Tibial nerve (tissue), 4 donors: ENCODE measurements at regions not wholly inside any gene's neighbourhood (a gene's known extent, or its start where the extent isn't known, plus 50 kb on each side); places are given as distances from the start of the nearest gene placed in this dataset.

Experiments
- DNase-seq, 2 donors: peaks; one replicate each; pipeline ENCODE4 v3.0.0-alpha.2; 2019; ENCODE audit warnings: low spot score in 2 of 2
- H3K27ac ChIP-seq, 4 donors: fragments of 200-600 bp; sonication (generic) in 3 of 4; one replicate each; pipeline ENCODE4 v1.5.1; 2017 to 2019; ENCODE audit warnings: mild to moderate bottlenecking in 1 of 4
- H3K27me3 ChIP-seq, 2 donors: fragments of 200-600 bp; sonication (generic) in 1 of 2; one replicate each; pipeline versions ENCODE4 v1.5.1 to v1.6.0; 2017 to 2019
- H3K36me3 ChIP-seq, 3 donors: fragments of 200-600 bp; sonication (generic); one replicate each; pipeline ENCODE4 v1.5.1; 2018 to 2019
- H3K4me1 ChIP-seq, 4 donors: fragments of 200-600 bp; sonication (generic) in 3 of 4; one replicate each; pipeline ENCODE4 v1.5.1; 2017 to 2019
- H3K4me3 ChIP-seq, 4 donors: fragments of 200-600 bp; sonication (generic) in 3 of 4; one replicate each; pipeline ENCODE4 v1.5.1; 2017 to 2019; ENCODE audit warnings: mild to moderate bottlenecking in 1 of 4, moderate library complexity in 1 of 4
- H3K9me3 ChIP-seq, 4 donors: fragments of 200-600 bp; sonication (generic) in 3 of 4; one replicate each; pipeline ENCODE4 v1.5.1; 2017 to 2019
- EP300 ChIP-seq, 2 donors: sonication (generic); formaldehyde crosslinking; IDR thresholded peaks; one replicate each; pipeline ENCODE4 v1.6.1; 2017; ENCODE audit warnings: antibody characterized with exemption in 2 of 2, mild to moderate bottlenecking in 1 of 2
- POLR2A ChIP-seq, 2 donors: fragments of 450-650 bp; IDR thresholded peaks; one replicate each; pipeline ENCODE4 v1.6.1; 2017; ENCODE audit warnings: antibody characterized with exemption in 2 of 2, mild to moderate bottlenecking in 2 of 2, moderate library complexity in 2 of 2
- WGBS, 2 donors: methylation state at CpG; one replicate each; pipeline ENCODE4 v1.1.5; 2018; 5-methylcytosine and 5-hydroxymethylcytosine counted together
- TF ChIP-seq, protein P1 (sequence below), 5 experiments: fragments of 200-600 bp in 3 of 5; fragments of 450-650 bp in 2 of 5; sonication (generic) in 3 of 5; IDR thresholded peaks; one replicate each; pipeline ENCODE4 v1.5.1; 2016 to 2019; ENCODE audit warnings: antibody characterized with exemption in 5 of 5, mild to moderate bottlenecking in 3 of 5, moderate library complexity in 2 of 5

DNA sequence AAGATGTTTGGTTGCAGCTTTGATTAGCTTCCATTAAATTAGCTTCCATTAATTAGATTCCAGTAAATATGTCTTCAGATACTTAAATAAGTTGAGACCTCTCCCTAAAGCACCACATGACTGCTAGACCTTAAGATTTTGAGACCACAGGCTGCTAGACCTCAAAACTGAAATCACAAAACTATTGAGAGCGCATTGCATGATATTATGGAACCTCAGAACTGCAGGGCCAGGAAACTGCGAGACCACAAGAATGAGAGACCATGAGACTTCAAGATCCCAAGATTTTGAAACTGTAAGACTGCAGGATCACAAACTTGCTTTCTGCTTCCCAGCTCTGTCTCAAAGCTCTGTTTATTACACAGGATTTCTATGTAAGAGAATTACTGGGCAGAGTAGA, 87.4 kb downstream of the TRIM42 start:
- TF ChIP-seq EP300 (IDR thresholded peaks at IDR 0.05): no peak
- TF ChIP-seq, protein P1, sequence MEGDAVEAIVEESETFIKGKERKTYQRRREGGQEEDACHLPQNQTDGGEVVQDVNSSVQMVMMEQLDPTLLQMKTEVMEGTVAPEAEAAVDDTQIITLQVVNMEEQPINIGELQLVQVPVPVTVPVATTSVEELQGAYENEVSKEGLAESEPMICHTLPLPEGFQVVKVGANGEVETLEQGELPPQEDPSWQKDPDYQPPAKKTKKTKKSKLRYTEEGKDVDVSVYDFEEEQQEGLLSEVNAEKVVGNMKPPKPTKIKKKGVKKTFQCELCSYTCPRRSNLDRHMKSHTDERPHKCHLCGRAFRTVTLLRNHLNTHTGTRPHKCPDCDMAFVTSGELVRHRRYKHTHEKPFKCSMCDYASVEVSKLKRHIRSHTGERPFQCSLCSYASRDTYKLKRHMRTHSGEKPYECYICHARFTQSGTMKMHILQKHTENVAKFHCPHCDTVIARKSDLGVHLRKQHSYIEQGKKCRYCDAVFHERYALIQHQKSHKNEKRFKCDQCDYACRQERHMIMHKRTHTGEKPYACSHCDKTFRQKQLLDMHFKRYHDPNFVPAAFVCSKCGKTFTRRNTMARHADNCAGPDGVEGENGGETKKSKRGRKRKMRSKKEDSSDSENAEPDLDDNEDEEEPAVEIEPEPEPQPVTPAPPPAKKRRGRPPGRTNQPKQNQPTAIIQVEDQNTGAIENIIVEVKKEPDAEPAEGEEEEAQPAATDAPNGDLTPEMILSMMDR (IDR thresholded peaks at IDR 0.05): no peak
- no peak for TF ChIP-seq POLR2A (IDR thresholded peaks at IDR 0.05)
- DNase-seq: no peak
- WGBS, 2 donors: 84 to 94% methylated on average over 2 of the region's 2 CpGs
- Histone ChIP-seq H3K4me1 (no peaks in the 10 kb centered on the region), H3K36me3 (no peaks in the 10 kb centered on the region), H3K4me3 (no peak overlapping the region), H3K9me3 (no peaks in the 10 kb centered on the region), H3K27me3 (no peaks in the 10 kb centered on the region), H3K27ac (no peak overlapping the region)

DNA sequence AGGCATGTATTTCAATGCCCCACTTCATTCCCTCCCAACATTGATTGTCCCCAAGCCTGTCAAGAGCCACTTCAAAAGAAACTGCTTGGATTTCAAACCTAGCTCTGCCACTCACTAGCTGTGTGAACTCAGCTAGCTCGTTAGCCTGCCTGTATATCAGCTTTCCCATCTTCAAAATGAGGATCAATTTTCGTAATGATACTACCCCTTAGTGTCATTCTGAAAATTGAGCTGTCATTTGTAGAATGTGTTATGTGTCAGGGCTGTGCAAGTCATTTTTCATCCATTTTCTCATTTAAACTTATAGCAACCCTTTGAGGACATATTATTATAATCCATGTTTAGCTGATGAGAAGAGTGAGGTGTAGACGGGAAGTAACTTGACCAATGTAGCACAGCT, 88.6 kb downstream of the TRIM42 start:
- no peaks in the 10 kb centered on the region for H3K36me3 ChIP-seq
- no peaks in the 10 kb centered on the region for H3K27me3 ChIP-seq
- DNase-seq: no peak
- no peak for TF ChIP-seq EP300 (IDR thresholded peaks at IDR 0.05)
- TF ChIP-seq, protein P1 (IDR thresholded peaks at IDR 0.05): no peak
- no peak for TF ChIP-seq POLR2A (IDR thresholded peaks at IDR 0.05)
- H3K4me1 ChIP-seq: no peaks in the 10 kb centered on the region
- H3K9me3 ChIP-seq: no peaks in the 10 kb centered on the region
- H3K27ac ChIP-seq: no peak overlapping the region
- no peak overlapping the region for H3K4me3 ChIP-seq
- 70 to 88% methylated on average over 3 of the region's 3 CpGs for WGBS, 2 donors

DNA sequence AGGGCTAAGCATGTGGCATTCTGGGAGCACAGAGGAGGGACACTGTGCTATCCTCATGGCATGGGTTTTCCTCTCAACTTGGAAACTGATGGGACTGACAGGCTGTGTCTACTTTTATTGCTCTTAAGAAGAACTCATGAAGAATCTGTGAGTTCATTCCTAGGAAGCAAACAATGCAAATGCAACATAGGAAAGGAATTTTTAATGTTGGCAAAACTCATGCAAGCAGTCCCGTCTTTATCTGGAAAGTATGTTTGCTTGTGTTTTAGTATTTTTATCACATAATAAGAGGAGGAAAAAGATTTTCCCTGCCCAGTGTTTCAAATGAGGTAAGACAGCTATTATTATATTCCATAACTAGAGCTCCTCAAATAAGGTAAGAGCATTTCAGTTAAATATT, 89.7 kb downstream of the TRIM42 start:
- TF ChIP-seq, protein P1 (IDR thresholded peaks at IDR 0.05): no peak
- TF ChIP-seq POLR2A (IDR thresholded peaks at IDR 0.05) (no peak), EP300 (IDR thresholded peaks at IDR 0.05) (no peak)
- 25 to 60% methylated on average over 1 of the region's 1 CpG for WGBS, 2 donors
- Histone ChIP-seq H3K4me1 (no peaks in the 10 kb centered on the region), H3K9me3 (no peaks in the 10 kb centered on the region), H3K4me3 (no peak overlapping the region), H3K27me3 (no peaks in the 10 kb centered on the region), H3K27ac (no peak overlapping the region), H3K36me3 (no peaks in the 10 kb centered on the region)
- DNase-seq: no peak

DNA sequence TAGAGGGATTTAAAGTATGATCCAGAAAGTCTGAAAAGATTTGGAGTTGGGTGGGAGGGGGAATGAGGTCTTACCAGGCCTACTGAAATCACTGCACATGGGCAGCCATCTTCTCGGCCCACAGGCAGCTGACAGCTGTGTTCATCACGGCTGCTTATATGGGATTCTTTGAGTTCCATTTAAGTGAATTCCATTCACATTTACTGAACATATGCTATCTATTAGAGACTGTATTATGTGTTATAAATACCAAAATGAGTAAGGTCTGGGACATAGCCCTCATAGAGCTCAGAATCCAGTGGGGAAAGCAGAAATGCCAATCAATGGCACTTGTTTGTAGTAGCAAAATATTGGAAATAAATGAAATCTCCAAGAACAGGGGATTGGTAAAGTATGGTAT, 91.1 kb downstream of the TRIM42 start:
- Histone ChIP-seq H3K27me3 (no peaks in the 10 kb centered on the region), H3K4me3 (no peak overlapping the region), H3K36me3 (no peaks in the 10 kb centered on the region), H3K4me1 (no peaks in the 10 kb centered on the region), H3K27ac (no peak overlapping the region), H3K9me3 (no peaks in the 10 kb centered on the region)
- TF ChIP-seq, protein P1 (IDR thresholded peaks at IDR 0.05): no peak
- TF ChIP-seq EP300 (IDR thresholded peaks at IDR 0.05): no peak
- TF ChIP-seq POLR2A (IDR thresholded peaks at IDR 0.05): no peak
- no peak for DNase-seq
- 56 to 60% methylated on average over 2 of the region's 2 CpGs for WGBS, 2 donors

DNA sequence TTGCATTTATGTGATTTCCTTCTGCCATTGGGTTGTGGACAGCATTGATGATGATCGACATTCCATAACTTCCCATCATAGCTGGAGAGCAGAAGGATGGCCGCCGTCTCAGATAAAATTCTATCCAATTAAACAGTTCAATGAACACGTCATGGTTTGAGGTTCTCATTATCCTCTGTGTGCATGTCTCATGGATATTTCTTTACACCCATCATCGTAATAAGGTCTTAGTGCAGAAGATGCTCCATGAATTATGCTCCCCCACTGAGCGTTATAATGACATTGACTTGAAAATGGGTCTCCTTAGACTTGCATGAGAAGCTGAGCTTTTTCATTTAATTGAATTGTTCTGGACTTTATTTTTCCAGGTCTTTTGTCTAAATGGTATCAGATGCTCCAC, 92.1 kb downstream of the TRIM42 start:
- no peaks in the 10 kb centered on the region for H3K9me3 ChIP-seq
- no peaks in the 10 kb centered on the region for H3K36me3 ChIP-seq
- 86 to 92% methylated on average over 6 of the region's 6 CpGs for WGBS, 2 donors
- no peak for DNase-seq
- H3K4me3 ChIP-seq: no peak overlapping the region
- H3K4me1 ChIP-seq: no peaks in the 10 kb centered on the region
- TF ChIP-seq, protein P1 (IDR thresholded peaks at IDR 0.05): no peak
- no peak overlapping the region for H3K27ac ChIP-seq
- H3K27me3 ChIP-seq: no peaks in the 10 kb centered on the region
